ENCODE measurements at regions not wholly inside any gene's neighbourhood (a gene's known extent, or its start where the extent isn't known, plus 50 kb on each side); places are given as distances from the start of the nearest gene placed in this dataset.

- H3K9me3 ChIP-seq (ENCODE audit: control insufficient read depth, low read length): no peaks in the 10 kb centered on the region
- H3K4me1 ChIP-seq (ENCODE audit: control insufficient read depth, insufficient read depth, low read depth, low read length): no peaks in the 10 kb centered on the region
- H3K79me1 ChIP-seq (replicated peaks; ENCODE audit: low read length, poor library complexity, severe bottlenecking): no peaks in the 10 kb centered on the region
- no peak overlapping the region for H4K91ac ChIP-seq (ENCODE audit: low read length)
- no peak overlapping the region for H3K4me3 ChIP-seq (ENCODE audit: insufficient read depth in 1 of 2, low read depth in 1 of 2, low read length in 2 of 2)
- H3K4me2 ChIP-seq (ENCODE audit: low read length, poor library complexity, severe bottlenecking): no peak overlapping the region
- H3K27ac ChIP-seq (ENCODE audit: low read length, poor library complexity, severe bottlenecking): no peak overlapping the region
- no peak overlapping the region for H3K23ac ChIP-seq (ENCODE audit: low read length in 2 of 2)
- no peaks in the 10 kb centered on the region for H3K27me3 ChIP-seq (ENCODE audit: control insufficient read depth in 1 of 2, insufficient read depth in 1 of 2, low read length in 2 of 2)
- DNase-seq: no peak
- no peak overlapping the region for H3K9ac ChIP-seq (ENCODE audit: low read length)
- H3K18ac ChIP-seq (ENCODE audit: low read depth in 1 of 2, low read length in 2 of 2): no peak overlapping the region
- H2AK5ac ChIP-seq (ENCODE audit: low read length, severe bottlenecking): no peak overlapping the region
- no peak overlapping the region for H3K4ac ChIP-seq (ENCODE audit: low read depth in 1 of 2, low read length in 2 of 2)
- no peak overlapping the region for H2BK15ac ChIP-seq (ENCODE audit: low read depth, poor library complexity, severe bottlenecking)
- H3K14ac ChIP-seq (ENCODE audit: low read length in 2 of 2): no peak overlapping the region
- no peak overlapping the region for H2AFZ ChIP-seq (ENCODE audit: low read depth, low read length)
- H2BK5ac ChIP-seq (ENCODE audit: low read depth, low read length, poor library complexity, severe bottlenecking): no peak overlapping the region
- H2BK120ac ChIP-seq (ENCODE audit: low read depth, low read length): no peak overlapping the region
- 95% methylated on average over 1 of the region's 1 CpG for WGBS
- no peak overlapping the region for H4K8ac ChIP-seq (ENCODE audit: low read length)
- no peak overlapping the region for H2BK12ac ChIP-seq (ENCODE audit: low read length in 2 of 2)
- no peaks in the 10 kb centered on the region for H3K36me3 ChIP-seq (ENCODE audit: control insufficient read depth in 1 of 2, insufficient read depth in 2 of 2, low read depth in 1 of 2, low read length in 2 of 2)
Observed at GRCh38 chr18:66708646-66709045, 104.8 kb upstream of the CDH19 start.

GRCh38 chr18:66707473-66707872, 103.6 kb upstream of the CDH19 start:
- no peak overlapping the region for H4K91ac ChIP-seq (ENCODE audit: low read length)
- no peaks in the 10 kb centered on the region for H3K27me3 ChIP-seq (ENCODE audit: control insufficient read depth in 1 of 2, insufficient read depth in 1 of 2, low read length in 2 of 2)
- no peaks in the 10 kb centered on the region for H3K79me1 ChIP-seq (replicated peaks; ENCODE audit: low read length, poor library complexity, severe bottlenecking)
- no peak for DNase-seq
- no peak overlapping the region for H3K4me2 ChIP-seq (ENCODE audit: low read length, poor library complexity, severe bottlenecking)
- H2BK120ac ChIP-seq (ENCODE audit: low read depth, low read length): no peak overlapping the region
- 79% methylated on average over 2 of the region's 5 CpGs for WGBS
- H3K9me3 ChIP-seq (ENCODE audit: control insufficient read depth, low read length): no peaks in the 10 kb centered on the region
- H3K14ac ChIP-seq (ENCODE audit: low read length in 2 of 2): no peak overlapping the region
- H4K8ac ChIP-seq (ENCODE audit: low read length): no peak overlapping the region
- H2BK12ac ChIP-seq (ENCODE audit: low read length in 2 of 2): no peak overlapping the region
- no peak overlapping the region for H2AFZ ChIP-seq (ENCODE audit: low read depth, low read length)
- no peak overlapping the region for H3K9ac ChIP-seq (ENCODE audit: low read length)
- no peaks in the 10 kb centered on the region for H3K36me3 ChIP-seq (ENCODE audit: control insufficient read depth in 1 of 2, insufficient read depth in 2 of 2, low read depth in 1 of 2, low read length in 2 of 2)
- no peak overlapping the region for H3K4ac ChIP-seq (ENCODE audit: low read depth in 1 of 2, low read length in 2 of 2)
- H3K23ac ChIP-seq (ENCODE audit: low read length in 2 of 2): no peak overlapping the region
- no peaks in the 10 kb centered on the region for H3K4me1 ChIP-seq (ENCODE audit: control insufficient read depth, insufficient read depth, low read depth, low read length)
- no peak overlapping the region for H2BK15ac ChIP-seq (ENCODE audit: low read depth, poor library complexity, severe bottlenecking)
- H3K18ac ChIP-seq (ENCODE audit: low read depth in 1 of 2, low read length in 2 of 2): no peak overlapping the region
- H3K4me3 ChIP-seq (ENCODE audit: insufficient read depth in 1 of 2, low read depth in 1 of 2, low read length in 2 of 2): no peak overlapping the region
- no peak overlapping the region for H2AK5ac ChIP-seq (ENCODE audit: low read length, severe bottlenecking)
- H3K27ac ChIP-seq (ENCODE audit: low read length, poor library complexity, severe bottlenecking): no peak overlapping the region
- H2BK5ac ChIP-seq (ENCODE audit: low read depth, low read length, poor library complexity, severe bottlenecking): no peak overlapping the region

- H4K91ac ChIP-seq (ENCODE audit: low read length): no peak overlapping the region
- H3K14ac ChIP-seq (ENCODE audit: low read length in 2 of 2): no peak overlapping the region
- H3K27me3 ChIP-seq (ENCODE audit: control insufficient read depth in 1 of 2, insufficient read depth in 1 of 2, low read length in 2 of 2): no peaks in the 10 kb centered on the region
- no peak overlapping the region for H3K4me2 ChIP-seq (ENCODE audit: low read length, poor library complexity, severe bottlenecking)
- no peaks in the 10 kb centered on the region for H3K4me1 ChIP-seq (ENCODE audit: control insufficient read depth, insufficient read depth, low read depth, low read length)
- no peak overlapping the region for H3K18ac ChIP-seq (ENCODE audit: low read depth in 1 of 2, low read length in 2 of 2)
- H3K4ac ChIP-seq (ENCODE audit: low read depth in 1 of 2, low read length in 2 of 2): no peak overlapping the region
- no peak overlapping the region for H3K23ac ChIP-seq (ENCODE audit: low read length in 2 of 2)
- H4K8ac ChIP-seq (ENCODE audit: low read length): no peak overlapping the region
- DNase-seq: no peak
- H2AK5ac ChIP-seq (ENCODE audit: low read length, severe bottlenecking): no peak overlapping the region
- no peaks in the 10 kb centered on the region for H3K36me3 ChIP-seq (ENCODE audit: control insufficient read depth in 1 of 2, insufficient read depth in 2 of 2, low read depth in 1 of 2, low read length in 2 of 2)
- no peak overlapping the region for H2BK15ac ChIP-seq (ENCODE audit: low read depth, poor library complexity, severe bottlenecking)
- H3K9ac ChIP-seq (ENCODE audit: low read length): no peak overlapping the region
- no peak overlapping the region for H2BK5ac ChIP-seq (ENCODE audit: low read depth, low read length, poor library complexity, severe bottlenecking)
- no peak overlapping the region for H2AFZ ChIP-seq (ENCODE audit: low read depth, low read length)
- no peak overlapping the region for H3K4me3 ChIP-seq (ENCODE audit: insufficient read depth in 1 of 2, low read depth in 1 of 2, low read length in 2 of 2)
- no peak overlapping the region for H2BK12ac ChIP-seq (ENCODE audit: low read length in 2 of 2)
- H3K27ac ChIP-seq (ENCODE audit: low read length, poor library complexity, severe bottlenecking): no peak overlapping the region
- H3K79me1 ChIP-seq (replicated peaks; ENCODE audit: low read length, poor library complexity, severe bottlenecking): no peaks in the 10 kb centered on the region
- no peaks in the 10 kb centered on the region for H3K9me3 ChIP-seq (ENCODE audit: control insufficient read depth, low read length)
- no peak overlapping the region for H2BK120ac ChIP-seq (ENCODE audit: low read depth, low read length)
Observed at GRCh38 chr18:66695281-66695680, 91.4 kb upstream of the CDH19 start.

GRCh38 chr18:66694852-66695251, 91.0 kb upstream of the CDH19 start:
- H3K4me2 ChIP-seq (ENCODE audit: low read length, poor library complexity, severe bottlenecking): no peak overlapping the region
- DNase-seq: no peak
- no peak overlapping the region for H3K18ac ChIP-seq (ENCODE audit: low read depth in 1 of 2, low read length in 2 of 2)
- no peaks in the 10 kb centered on the region for H3K9me3 ChIP-seq (ENCODE audit: control insufficient read depth, low read length)
- H3K4ac ChIP-seq (ENCODE audit: low read depth in 1 of 2, low read length in 2 of 2): no peak overlapping the region
- H2BK12ac ChIP-seq (ENCODE audit: low read length in 2 of 2): no peak overlapping the region
- H2BK120ac ChIP-seq (ENCODE audit: low read depth, low read length): no peak overlapping the region
- no peak overlapping the region for H3K9ac ChIP-seq (ENCODE audit: low read length)
- no CpG with 5 or more reads among the region's 1 CpG for WGBS
- no peak overlapping the region for H2AK5ac ChIP-seq (ENCODE audit: low read length, severe bottlenecking)
- no peak overlapping the region for H3K14ac ChIP-seq (ENCODE audit: low read length in 2 of 2)
- H3K23ac ChIP-seq (ENCODE audit: low read length in 2 of 2): no peak overlapping the region
- H2BK15ac ChIP-seq (ENCODE audit: low read depth, poor library complexity, severe bottlenecking): no peak overlapping the region
- no peak overlapping the region for H3K27ac ChIP-seq (ENCODE audit: low read length, poor library complexity, severe bottlenecking)
- H3K36me3 ChIP-seq (ENCODE audit: control insufficient read depth in 1 of 2, insufficient read depth in 2 of 2, low read depth in 1 of 2, low read length in 2 of 2): no peaks in the 10 kb centered on the region
- H4K8ac ChIP-seq (ENCODE audit: low read length): no peak overlapping the region
- no peak overlapping the region for H3K4me3 ChIP-seq (ENCODE audit: insufficient read depth in 1 of 2, low read depth in 1 of 2, low read length in 2 of 2)
- no peak overlapping the region for H4K91ac ChIP-seq (ENCODE audit: low read length)
- no peaks in the 10 kb centered on the region for H3K79me1 ChIP-seq (replicated peaks; ENCODE audit: low read length, poor library complexity, severe bottlenecking)
- no peaks in the 10 kb centered on the region for H3K4me1 ChIP-seq (ENCODE audit: control insufficient read depth, insufficient read depth, low read depth, low read length)
- H2AFZ ChIP-seq (ENCODE audit: low read depth, low read length): no peak overlapping the region
- no peak overlapping the region for H2BK5ac ChIP-seq (ENCODE audit: low read depth, low read length, poor library complexity, severe bottlenecking)
- no peaks in the 10 kb centered on the region for H3K27me3 ChIP-seq (ENCODE audit: control insufficient read depth in 1 of 2, insufficient read depth in 1 of 2, low read length in 2 of 2)

Measured in mesenchymal stem cell (in vitro differentiated cells and primary cell).